Liver (tissue), 8 donors: ENCODE measurements at regions not wholly inside any gene's neighbourhood (a gene's known extent, or its start where the extent isn't known, plus 50 kb on each side); places are given as distances from the start of the nearest gene placed in this dataset.

ENCODE experiments used
- DNase-seq: peaks from one replicate; pipeline ENCODE4 v3.0.0-alpha.2; 2017; ENCODE audit warnings: low spot score
- H3K27ac ChIP-seq, 2 donors: one replicate each; pipeline ENCODE4 v1.7.0; 2013; ENCODE audit warnings: inconsistent platforms in 2 of 2, low read length in 2 of 2, control low read depth in 1 of 2, low read depth in 1 of 2, mild to moderate bottlenecking in 1 of 2
- H3K27me3 ChIP-seq, 4 donors: one replicate each; pipeline versions ENCODE4 v1.6.1 to v1.7.0; 2013; ENCODE audit warnings: low read length in 3 of 4, inconsistent platforms in 1 of 4, mild to moderate bottlenecking in 1 of 4, moderate library complexity in 1 of 4; ENCODE audit not compliant: control insufficient read depth in 4 of 4, insufficient read depth in 4 of 4
- H3K36me3 ChIP-seq, 4 donors: one replicate each; pipeline versions ENCODE4 v1.6.1 to v1.7.0; 2013; ENCODE audit warnings: low read length in 3 of 4, mild to moderate bottlenecking in 3 of 4, low read depth in 1 of 4, moderate library complexity in 1 of 4; ENCODE audit not compliant: control insufficient read depth in 4 of 4, insufficient read depth in 3 of 4
- H3K4me1 ChIP-seq, 4 donors: one replicate each; pipeline versions ENCODE4 v1.6.1 to v1.7.0; 2013; ENCODE audit warnings: low read length in 3 of 4, mild to moderate bottlenecking in 3 of 4, moderate library complexity in 1 of 4; ENCODE audit not compliant: control insufficient read depth in 4 of 4, insufficient read depth in 4 of 4
- H3K4me3 ChIP-seq, 3 donors: one replicate each; pipeline versions ENCODE4 v1.6.1 to v1.7.0; 2013; ENCODE audit warnings: low read length in 3 of 3, control low read depth in 1 of 3, low read depth in 1 of 3, mild to moderate bottlenecking in 1 of 3
- H3K9ac ChIP-seq, 2 donors: one replicate each; pipeline ENCODE4 v1.7.0; 2013; ENCODE audit warnings: low read length in 2 of 2, mild to moderate bottlenecking in 2 of 2, moderate library complexity in 2 of 2, control low read depth in 1 of 2, low read depth in 1 of 2
- H3K9me3 ChIP-seq, 4 donors: one replicate each; pipeline versions ENCODE4 v1.6.1 to v1.7.0; 2013; ENCODE audit warnings: low read length in 3 of 4; ENCODE audit not compliant: control insufficient read depth in 4 of 4
- EGR1 ChIP-seq, 2 donors: IDR thresholded peaks; 2 replicates each; pipeline ENCODE4 v1.6.1; 2016 to 2018; ENCODE audit warnings: antibody characterized with exemption in 2 of 2, low read depth in 2 of 2
- FOXA1 ChIP-seq: IDR thresholded peaks from 2 replicates; pipeline ENCODE4 v1.6.1; 2016; ENCODE audit warnings: antibody characterized with exemption
- GABPA ChIP-seq, 2 donors: IDR thresholded peaks in 1 of 2; conservative IDR thresholded peaks in 1 of 2; 2 replicates each; pipeline ENCODE4 v1.6.1; 2016; ENCODE audit warnings: antibody characterized with exemption in 2 of 2, mild to moderate bottlenecking in 1 of 2, moderate library complexity in 1 of 2
- HNF4A ChIP-seq, 2 donors: conservative IDR thresholded peaks; 2 replicates each; pipeline ENCODE4 v1.6.1; 2016; ENCODE audit warnings: antibody characterized with exemption in 2 of 2, mild to moderate bottlenecking in 2 of 2
- HNF4G ChIP-seq: IDR thresholded peaks from 2 replicates; pipeline ENCODE4 v1.6.1; 2016; ENCODE audit warnings: antibody characterized with exemption
- JUND ChIP-seq, 2 donors: IDR thresholded peaks; 2 replicates each; pipeline ENCODE4 v1.6.1; 2016; ENCODE audit warnings: antibody characterized with exemption in 2 of 2
- NR2F2 ChIP-seq: IDR thresholded peaks from 2 replicates; pipeline ENCODE4 v1.6.1; 2016; ENCODE audit warnings: antibody characterized with exemption
- RAD21 ChIP-seq, 2 donors: IDR thresholded peaks; 2 replicates each; pipeline ENCODE4 v1.6.1; 2016; ENCODE audit warnings: antibody characterized with exemption in 2 of 2, mild to moderate bottlenecking in 2 of 2
- RXRA ChIP-seq, 2 donors: IDR thresholded peaks; 2 replicates each; pipeline ENCODE4 v1.6.1; 2017 to 2018; ENCODE audit warnings: antibody characterized with exemption in 2 of 2, mild to moderate bottlenecking in 1 of 2
- SP1 ChIP-seq: IDR thresholded peaks from 2 replicates; pipeline ENCODE4 v1.6.1; 2018; ENCODE audit warnings: antibody characterized with exemption, mild to moderate bottlenecking
- TAF1 ChIP-seq: conservative IDR thresholded peaks from 2 replicates; pipeline ENCODE4 v1.6.1; 2016; ENCODE audit warnings: antibody characterized with exemption, mild to moderate bottlenecking
- YY1 ChIP-seq: IDR thresholded peaks from 2 replicates; pipeline ENCODE4 v1.6.1; 2016; ENCODE audit warnings: antibody characterized with exemption, mild to moderate bottlenecking
- WGBS: extraction: QIAGEN DNeasy Blood & Tissue Kit; methylation state at CpG from one replicate; pipeline ENCODE4 v1.1.7; 2013; 5-methylcytosine and 5-hydroxymethylcytosine counted together
- TF ChIP-seq, protein P1 (sequence below): IDR thresholded peaks from 2 replicates; pipeline ENCODE4 v1.6.1; 2016; ENCODE audit warnings: antibody characterized with exemption
- TF ChIP-seq, protein P2 (sequence below): IDR thresholded peaks from 2 replicates; pipeline ENCODE4 v1.6.1; 2016; ENCODE audit warnings: antibody characterized with exemption
- TF ChIP-seq, protein P3 (sequence below): IDR thresholded peaks from 2 replicates; pipeline ENCODE4 v1.6.1; 2016; ENCODE audit warnings: antibody characterized with exemption
- TF ChIP-seq, protein P4 (sequence below): fragments of 150-350 bp; IDR thresholded peaks from 2 replicates; pipeline ENCODE4 v1.5.1; 2017; ENCODE audit warnings: improper control_type of control experiment, low read depth, low read length; ENCODE audit not compliant: missing input control
- TF ChIP-seq, protein P5 (sequence below): IDR thresholded peaks from 2 replicates; pipeline ENCODE4 v1.6.1; 2016; ENCODE audit warnings: antibody characterized with exemption, mild to moderate bottlenecking
- donor health status: healthy.
- donor health status: healthy.
- donor health status: healthy.
- donor health status: healthy.
- donor health status: healthy.

DNA sequence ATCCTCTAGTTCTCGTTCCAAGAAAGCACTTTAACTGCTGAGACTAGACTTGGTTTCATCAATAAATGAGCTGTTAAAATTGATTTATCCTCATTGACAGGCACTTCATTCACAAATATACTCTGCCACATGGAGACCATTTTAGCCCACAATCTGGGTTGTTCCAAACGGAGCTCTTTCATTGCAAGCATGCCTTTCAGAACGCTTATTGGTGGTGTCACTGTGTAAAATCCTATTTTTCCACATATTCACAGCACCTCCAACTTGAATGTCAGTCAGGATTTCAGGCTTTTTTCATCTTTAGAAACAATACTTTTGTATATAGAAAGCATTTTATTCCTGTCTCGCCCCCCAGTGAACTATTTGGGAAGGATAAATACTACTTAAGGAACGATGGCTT, 424.7 kb upstream of the NRP1 start (continued):
- no peak for TF ChIP-seq RXRA (IDR thresholded peaks at IDR 0.05)
- no peak for TF ChIP-seq GABPA (IDR thresholded peaks at IDR 0.05 in 1 of 2, conservative IDR thresholded peaks at IDR 0.05 in 1 of 2)

DNA sequence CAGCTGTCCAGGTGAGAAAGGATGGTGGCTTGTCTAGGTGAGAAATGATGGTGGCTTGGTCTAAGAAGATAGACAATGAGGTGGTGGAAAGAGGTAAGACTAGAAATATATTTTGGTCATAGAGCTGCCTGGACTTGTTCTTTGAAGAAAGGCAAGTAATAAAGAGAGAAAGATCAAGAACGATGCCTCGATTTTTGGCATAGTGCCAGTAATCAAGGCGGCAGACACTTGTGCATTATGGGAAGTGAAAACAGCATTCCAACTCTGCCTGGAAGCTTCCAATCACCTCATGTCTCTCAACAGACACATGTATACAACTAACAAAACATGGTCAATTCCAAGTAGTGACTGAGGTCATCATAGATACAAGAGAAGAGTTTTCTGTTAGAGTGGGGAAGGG, 423.8 kb upstream of the NRP1 start:
- H3K27ac ChIP-seq: no peak overlapping the region
- TF ChIP-seq RXRA (IDR thresholded peaks at IDR 0.05) (no peak), YY1 (no peak), HNF4G (no peak), SP1 (no peak), JUND (IDR thresholded peaks at IDR 0.05) (no peak), TAF1 (no peak), EGR1 (IDR thresholded peaks at IDR 0.05; ENCODE audit: low read depth in 2 of 2) (no peak), FOXA1 (no peak), RAD21 (IDR thresholded peaks at IDR 0.05) (no peak), HNF4A (conservative IDR thresholded peaks at IDR 0.05) (no peak), NR2F2 (no peak), GABPA (IDR thresholded peaks at IDR 0.05 in 1 of 2, conservative IDR thresholded peaks at IDR 0.05 in 1 of 2) (no peak)
- TF ChIP-seq, protein P1, sequence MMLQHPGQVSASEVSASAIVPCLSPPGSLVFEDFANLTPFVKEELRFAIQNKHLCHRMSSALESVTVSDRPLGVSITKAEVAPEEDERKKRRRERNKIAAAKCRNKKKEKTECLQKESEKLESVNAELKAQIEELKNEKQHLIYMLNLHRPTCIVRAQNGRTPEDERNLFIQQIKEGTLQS: no peak
- TF ChIP-seq, protein P2, sequence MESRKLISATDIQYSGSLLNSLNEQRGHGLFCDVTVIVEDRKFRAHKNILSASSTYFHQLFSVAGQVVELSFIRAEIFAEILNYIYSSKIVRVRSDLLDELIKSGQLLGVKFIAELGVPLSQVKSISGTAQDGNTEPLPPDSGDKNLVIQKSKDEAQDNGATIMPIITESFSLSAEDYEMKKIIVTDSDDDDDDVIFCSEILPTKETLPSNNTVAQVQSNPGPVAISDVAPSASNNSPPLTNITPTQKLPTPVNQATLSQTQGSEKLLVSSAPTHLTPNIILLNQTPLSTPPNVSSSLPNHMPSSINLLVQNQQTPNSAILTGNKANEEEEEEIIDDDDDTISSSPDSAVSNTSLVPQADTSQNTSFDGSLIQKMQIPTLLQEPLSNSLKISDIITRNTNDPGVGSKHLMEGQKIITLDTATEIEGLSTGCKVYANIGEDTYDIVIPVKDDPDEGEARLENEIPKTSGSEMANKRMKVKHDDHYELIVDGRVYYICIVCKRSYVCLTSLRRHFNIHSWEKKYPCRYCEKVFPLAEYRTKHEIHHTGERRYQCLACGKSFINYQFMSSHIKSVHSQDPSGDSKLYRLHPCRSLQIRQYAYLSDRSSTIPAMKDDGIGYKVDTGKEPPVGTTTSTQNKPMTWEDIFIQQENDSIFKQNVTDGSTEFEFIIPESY: no peak
- TF ChIP-seq, protein P3, sequence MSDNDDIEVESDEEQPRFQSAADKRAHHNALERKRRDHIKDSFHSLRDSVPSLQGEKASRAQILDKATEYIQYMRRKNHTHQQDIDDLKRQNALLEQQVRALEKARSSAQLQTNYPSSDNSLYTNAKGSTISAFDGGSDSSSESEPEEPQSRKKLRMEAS: no peak
- TF ChIP-seq, protein P4, sequence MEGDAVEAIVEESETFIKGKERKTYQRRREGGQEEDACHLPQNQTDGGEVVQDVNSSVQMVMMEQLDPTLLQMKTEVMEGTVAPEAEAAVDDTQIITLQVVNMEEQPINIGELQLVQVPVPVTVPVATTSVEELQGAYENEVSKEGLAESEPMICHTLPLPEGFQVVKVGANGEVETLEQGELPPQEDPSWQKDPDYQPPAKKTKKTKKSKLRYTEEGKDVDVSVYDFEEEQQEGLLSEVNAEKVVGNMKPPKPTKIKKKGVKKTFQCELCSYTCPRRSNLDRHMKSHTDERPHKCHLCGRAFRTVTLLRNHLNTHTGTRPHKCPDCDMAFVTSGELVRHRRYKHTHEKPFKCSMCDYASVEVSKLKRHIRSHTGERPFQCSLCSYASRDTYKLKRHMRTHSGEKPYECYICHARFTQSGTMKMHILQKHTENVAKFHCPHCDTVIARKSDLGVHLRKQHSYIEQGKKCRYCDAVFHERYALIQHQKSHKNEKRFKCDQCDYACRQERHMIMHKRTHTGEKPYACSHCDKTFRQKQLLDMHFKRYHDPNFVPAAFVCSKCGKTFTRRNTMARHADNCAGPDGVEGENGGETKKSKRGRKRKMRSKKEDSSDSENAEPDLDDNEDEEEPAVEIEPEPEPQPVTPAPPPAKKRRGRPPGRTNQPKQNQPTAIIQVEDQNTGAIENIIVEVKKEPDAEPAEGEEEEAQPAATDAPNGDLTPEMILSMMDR: no peak
- TF ChIP-seq, protein P5, sequence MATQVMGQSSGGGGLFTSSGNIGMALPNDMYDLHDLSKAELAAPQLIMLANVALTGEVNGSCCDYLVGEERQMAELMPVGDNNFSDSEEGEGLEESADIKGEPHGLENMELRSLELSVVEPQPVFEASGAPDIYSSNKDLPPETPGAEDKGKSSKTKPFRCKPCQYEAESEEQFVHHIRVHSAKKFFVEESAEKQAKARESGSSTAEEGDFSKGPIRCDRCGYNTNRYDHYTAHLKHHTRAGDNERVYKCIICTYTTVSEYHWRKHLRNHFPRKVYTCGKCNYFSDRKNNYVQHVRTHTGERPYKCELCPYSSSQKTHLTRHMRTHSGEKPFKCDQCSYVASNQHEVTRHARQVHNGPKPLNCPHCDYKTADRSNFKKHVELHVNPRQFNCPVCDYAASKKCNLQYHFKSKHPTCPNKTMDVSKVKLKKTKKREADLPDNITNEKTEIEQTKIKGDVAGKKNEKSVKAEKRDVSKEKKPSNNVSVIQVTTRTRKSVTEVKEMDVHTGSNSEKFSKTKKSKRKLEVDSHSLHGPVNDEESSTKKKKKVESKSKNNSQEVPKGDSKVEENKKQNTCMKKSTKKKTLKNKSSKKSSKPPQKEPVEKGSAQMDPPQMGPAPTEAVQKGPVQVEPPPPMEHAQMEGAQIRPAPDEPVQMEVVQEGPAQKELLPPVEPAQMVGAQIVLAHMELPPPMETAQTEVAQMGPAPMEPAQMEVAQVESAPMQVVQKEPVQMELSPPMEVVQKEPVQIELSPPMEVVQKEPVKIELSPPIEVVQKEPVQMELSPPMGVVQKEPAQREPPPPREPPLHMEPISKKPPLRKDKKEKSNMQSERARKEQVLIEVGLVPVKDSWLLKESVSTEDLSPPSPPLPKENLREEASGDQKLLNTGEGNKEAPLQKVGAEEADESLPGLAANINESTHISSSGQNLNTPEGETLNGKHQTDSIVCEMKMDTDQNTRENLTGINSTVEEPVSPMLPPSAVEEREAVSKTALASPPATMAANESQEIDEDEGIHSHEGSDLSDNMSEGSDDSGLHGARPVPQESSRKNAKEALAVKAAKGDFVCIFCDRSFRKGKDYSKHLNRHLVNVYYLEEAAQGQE: no peak
- no peaks in the 10 kb centered on the region for H3K4me1 ChIP-seq
- no peaks in the 10 kb centered on the region for H3K36me3 ChIP-seq
- no peak for DNase-seq
- H3K27me3 ChIP-seq: no peaks in the 10 kb centered on the region
- WGBS: 64% methylated on average over 3 of the region's 3 CpGs
- no peak overlapping the region for H3K4me3 ChIP-seq
- H3K9me3 ChIP-seq: no peaks in the 10 kb centered on the region
- no peak overlapping the region for H3K9ac ChIP-seq
